H1 (cell line): ENCODE measurements at regions not wholly inside any gene's neighbourhood (a gene's known extent, or its start where the extent isn't known, plus 50 kb on each side); places are given as distances from the start of the nearest gene placed in this dataset.

Experiments used
- CTCF ChIA-PET: fragments of 300-600 bp; sonication (Branson Sonifier 250); formaldehyde crosslinking; loops from one replicate; lab custom pipeline; 2021; ENCODE audit not compliant: partially characterized antibody; lab: Charles Lee
- POLR2A ChIA-PET: fragments of 300-600 bp; sonication (Branson Sonifier 250); formaldehyde crosslinking; loops from one replicate; lab custom pipeline; 2021; ENCODE audit warnings: inconsistent platforms; ENCODE audit not compliant: partially characterized antibody; lab: Charles Lee
- DNase-seq, 2 experiments: peaks; one replicate each; pipeline versions ENCODE4 v3.0.0 to v3.0.0-alpha.2; 2010 to 2022; ENCODE audit warnings: low spot score in 2 of 2, low read depth in 1 of 2, mixed read lengths in 1 of 2
- FAIRE-seq: peaks from 2 replicates; lab custom pipeline; 2011; peaks lifted over from hg19 to GRCh38; lab: Jason Lieb, UNC
- H2AFZ ChIP-seq: 2 replicates; pipeline ENCODE4 v1.8.1; 2012; ENCODE audit warnings: low read length, inconsistent platforms
- H2AK5ac ChIP-seq: 2 replicates; pipeline ENCODE4 v1.6.1; 2013; ENCODE audit warnings: low read depth, low read length
- H2BK120ac ChIP-seq: replicated peaks from 2 replicates; pipeline ENCODE3; 2013; ENCODE audit warnings: low read depth, low read length, inconsistent platforms
- H2BK12ac ChIP-seq: 2 replicates; pipeline ENCODE4 v1.6.1; 2013; ENCODE audit warnings: low read depth, low read length
- H2BK15ac ChIP-seq: 2 replicates; pipeline ENCODE4 v1.6.1; 2013; ENCODE audit warnings: low read length
- H2BK20ac ChIP-seq: 2 replicates; pipeline ENCODE4 v1.6.1; 2013; ENCODE audit warnings: low read length
- H2BK5ac ChIP-seq: 2 replicates; pipeline ENCODE4 v1.6.1; 2013; ENCODE audit warnings: low read depth, low read length
- H3K14ac ChIP-seq: 2 replicates; pipeline ENCODE4 v1.6.1; 2013; ENCODE audit warnings: inconsistent platforms; ENCODE audit not compliant: insufficient read length
- H3K18ac ChIP-seq: 2 replicates; pipeline ENCODE4 v1.6.1; 2013; ENCODE audit warnings: low read length; ENCODE audit errors: extremely low read depth
- H3K23ac ChIP-seq: 2 replicates; pipeline ENCODE4 v1.6.1; 2013; ENCODE audit warnings: inconsistent platforms; ENCODE audit not compliant: insufficient read length
- H3K23me2 ChIP-seq: 2 replicates; pipeline ENCODE4 v1.6.1; 2013; ENCODE audit warnings: low read depth, low read length
- H3K27ac ChIP-seq: 2 replicates; pipeline ENCODE4 v1.6.1; 2011; ENCODE audit warnings: low read depth, low read length, inconsistent platforms
- H3K27me3 ChIP-seq, 4 experiments: replicated peaks in 1 of 4; 1 replicate in 1 of 4; 2 replicates in 3 of 4; pipeline versions ENCODE4 v1.6.1 to v1.8.1; 2011 to 2013; ENCODE audit warnings: low read length in 3 of 4, mild to moderate bottlenecking in 3 of 4, inconsistent platforms in 2 of 4, mixed read lengths in 2 of 4, moderate library complexity in 1 of 4; ENCODE audit not compliant: control insufficient read depth in 3 of 4, insufficient read depth in 3 of 4; ENCODE audit errors: extremely low read depth in 1 of 4
- H3K36me3 ChIP-seq, 4 experiments: 2 replicates each; pipeline versions ENCODE4 v1.6.1 to v1.8.1; 2011 to 2013; ENCODE audit warnings: mild to moderate bottlenecking in 4 of 4, low read length in 3 of 4, moderate library complexity in 2 of 4, control low read depth in 1 of 4, inconsistent platforms in 1 of 4; ENCODE audit not compliant: insufficient read depth in 4 of 4, control insufficient read depth in 2 of 4
- H3K4ac ChIP-seq: replicated peaks from 2 replicates; pipeline ENCODE3; 2013; ENCODE audit warnings: low read length, low read depth, mixed read lengths, inconsistent platforms; ENCODE audit not compliant: insufficient read length
- H3K4me1 ChIP-seq, 4 experiments: replicated peaks in 1 of 4; 1 replicate in 1 of 4; 2 replicates in 3 of 4; pipeline versions ENCODE4 v1.6.1 to v1.8.1; 2011 to 2013; ENCODE audit warnings: low read length in 3 of 4, inconsistent platforms in 2 of 4, mixed read lengths in 1 of 4; ENCODE audit not compliant: insufficient read depth in 4 of 4, control insufficient read depth in 3 of 4
- H3K4me2 ChIP-seq, 2 experiments: 2 replicates each; pipeline versions ENCODE4 v1.6.1 to v1.8.1; 2011 to 2013; ENCODE audit warnings: low read depth in 2 of 2, low read length in 2 of 2, control low read depth in 1 of 2, inconsistent platforms in 1 of 2, mild to moderate bottlenecking in 1 of 2; ENCODE audit not compliant: insufficient read depth in 1 of 2
- H3K4me3 ChIP-seq, 4 experiments: fragments of 200-600, 300-600 bp in 1 of 4; sonication (generic), shearing (Covaris generic), sonication (Bioruptor Twin) in 1 of 4; 2 replicates each; pipeline versions ENCODE4 v1.5.1 to v1.8.1; 2011 to 2016; ENCODE audit warnings: low read length in 4 of 4, low read depth in 3 of 4, control low read depth in 2 of 4, inconsistent platforms in 2 of 4, mild to moderate bottlenecking in 2 of 4, mixed read lengths in 1 of 4, moderate library complexity in 1 of 4; ENCODE audit not compliant: insufficient read depth in 2 of 4; ENCODE audit errors: extremely low read depth in 1 of 4
- H3K56ac ChIP-seq: replicated peaks from 2 replicates; pipeline ENCODE3; 2013; ENCODE audit warnings: low read depth, mild to moderate bottlenecking, mixed read lengths, low read length, inconsistent platforms; ENCODE audit not compliant: insufficient read length
- H3K79me1 ChIP-seq: 2 replicates; pipeline ENCODE4 v1.6.1; 2013; ENCODE audit warnings: low read depth, low read length, control low read depth
- H3K79me2 ChIP-seq, 2 experiments: 2 replicates each; pipeline versions ENCODE4 v1.6.1 to v1.8.1; 2012 to 2013; ENCODE audit warnings: low read length in 2 of 2, mild to moderate bottlenecking in 2 of 2, inconsistent platforms in 1 of 2; ENCODE audit not compliant: insufficient read depth in 2 of 2, control insufficient read depth in 1 of 2
- H3K9ac ChIP-seq, 4 experiments: replicated peaks in 1 of 4; 1 replicate in 1 of 4; 2 replicates in 3 of 4; pipeline versions ENCODE4 v1.6.1 to v1.8.1; 2011 to 2013; ENCODE audit warnings: low read depth in 3 of 4, low read length in 3 of 4, control low read depth in 2 of 4, mild to moderate bottlenecking in 2 of 4, moderate library complexity in 2 of 4, inconsistent platforms in 1 of 4; ENCODE audit errors: extremely low read depth in 1 of 4
- H3K9me3 ChIP-seq, 2 experiments: 2 replicates each; pipeline versions ENCODE4 v1.6.1 to v1.8.1; 2012 to 2013; ENCODE audit warnings: mild to moderate bottlenecking in 2 of 2, moderate library complexity in 2 of 2, control low read depth in 1 of 2, inconsistent platforms in 1 of 2, low read depth in 1 of 2, low read length in 1 of 2, mixed read lengths in 1 of 2; ENCODE audit not compliant: insufficient read depth in 2 of 2
- H4K20me1 ChIP-seq, 2 experiments: replicated peaks in 1 of 2; 2 replicates each; pipeline versions ENCODE3 to v1.8.1; 2011 to 2013; ENCODE audit warnings: inconsistent platforms in 2 of 2, low read length in 2 of 2, mild to moderate bottlenecking in 1 of 2; ENCODE audit not compliant: insufficient read depth in 2 of 2, control insufficient read depth in 1 of 2
- H4K5ac ChIP-seq: 2 replicates; pipeline ENCODE4 v1.6.1; 2013; ENCODE audit warnings: low read length, low read depth, mixed read lengths, inconsistent platforms; ENCODE audit not compliant: insufficient read length
- H4K8ac ChIP-seq: 2 replicates; pipeline ENCODE4 v1.8.0; 2013; ENCODE audit warnings: mild to moderate bottlenecking, moderate library complexity, low read length, inconsistent platforms; ENCODE audit not compliant: insufficient read depth; ENCODE audit errors: extremely low read depth
- H4K91ac ChIP-seq: replicated peaks from 2 replicates; pipeline ENCODE3; 2013; ENCODE audit warnings: low read length, mixed read lengths, inconsistent platforms; ENCODE audit not compliant: insufficient read length
- EGR1 ChIP-seq: IDR thresholded peaks from 2 replicates; pipeline ENCODE4 v1.6.1; 2011; ENCODE audit warnings: low read depth, low read length, borderline replicate concordance
- POLR2AphosphoS5 ChIP-seq: IDR thresholded peaks from 2 replicates; pipeline ENCODE4 v1.6.1; 2011; ENCODE audit warnings: low read depth, low read length
- SRF ChIP-seq: IDR thresholded peaks from 2 replicates; pipeline ENCODE4 v1.6.1; 2011; ENCODE audit warnings: mild to moderate bottlenecking, low read depth, low read length, moderate library complexity
- TAF7 ChIP-seq: optimal IDR thresholded peaks from 2 replicates; pipeline ENCODE3; 2011; ENCODE audit warnings: low read depth, mild to moderate bottlenecking, inconsistent platforms, low read length, moderate library complexity, borderline replicate concordance
- ZNF274 ChIP-seq: IDR thresholded peaks from 2 replicates; pipeline ENCODE4 v1.7.0; 2012; ENCODE audit warnings: low read length, borderline replicate concordance; ENCODE audit errors: extremely low read depth
- WGBS, 2 experiments: shearing (Covaris generic) in 1 of 2; methylation state at CpG; one replicate each; pipeline versions ENCODE4 v1.1.6 to v1.1.7; 2013 to 2015; ENCODE audit warnings: low lambda C conversion rate in 2 of 2, mixed read lengths in 2 of 2, inconsistent platforms in 1 of 2, low coverage in 1 of 2, missing lambda C conversion rate in 1 of 2; ENCODE audit not compliant: insufficient replicate concordance in 2 of 2, insufficient coverage in 1 of 2, insufficient read length in 1 of 2; ENCODE audit errors: extremely low coverage in 1 of 2, missing lambda C conversion rate in 1 of 2; 5-methylcytosine and 5-hydroxymethylcytosine counted together

- TF ChIP-seq POLR2AphosphoS5 (no peak), EGR1 (no peak), TAF7 (no peak), SRF (no peak), ZNF274 (no peak)
- no peak overlapping the region for H3K9ac ChIP-seq
These were observed 1377.2 kb upstream of the CADM2 start for GRCh38 chr3:83581546-83581945.

More at GRCh38 chr3:83581546-83581945, 1377.2 kb upstream of the CADM2 start:
- no peak overlapping the region for H4K5ac ChIP-seq
- H3K56ac ChIP-seq = no peak overlapping the region
- H3K27ac ChIP-seq = no peak overlapping the region
- H2BK15ac ChIP-seq = no peak overlapping the region
- no peaks in the 10 kb centered on the region for H3K36me3 ChIP-seq
- no peaks in the 10 kb centered on the region for H3K79me2 ChIP-seq
- no peaks in the 10 kb centered on the region for H3K9me3 ChIP-seq
- H3K4me2 ChIP-seq = no peak overlapping the region
- H3K23me2 ChIP-seq = no peaks in the 10 kb centered on the region
- no peaks in the 10 kb centered on the region for H4K20me1 ChIP-seq
- no peak overlapping the region for H4K8ac ChIP-seq
- H2AFZ ChIP-seq = no peak overlapping the region
- no peaks in the 10 kb centered on the region for H3K27me3 ChIP-seq
- H3K4me3 ChIP-seq = no peak overlapping the region
- no peak overlapping the region for H2BK12ac ChIP-seq
- no peak overlapping the region for H3K23ac ChIP-seq
- WGBS, 2 experiments = 93% methylated on average over 3 of the region's 3 CpGs; no CpG with 5 or more reads in 1 of the 2 experiments
- H3K79me1 ChIP-seq = no peaks in the 10 kb centered on the region
- POLR2A ChIA-PET = interaction anchor here (0.6 kb wide), 1 partner anchor 14 kb away, joined by 4 read pairs; no protein-coding TSS in a partner anchor
- H2AK5ac ChIP-seq = no peak overlapping the region
- H3K4ac ChIP-seq = no peak overlapping the region
- no peak overlapping the region for H2BK120ac ChIP-seq
- no peak overlapping the region for H2BK5ac ChIP-seq
- H3K18ac ChIP-seq = no peak overlapping the region
- no peak overlapping the region for H4K91ac ChIP-seq
- no peak overlapping the region for H3K14ac ChIP-seq
- no peak overlapping the region for H2BK20ac ChIP-seq
- CTCF ChIA-PET = interaction anchor here (0.5 to 1.0 kb wide), 4 partner anchors 11 to 813 kb away, joined by 3 to 5 read pairs (median 4); no protein-coding TSS in a partner anchor
- FAIRE-seq (no peak), DNase-seq (no peak)
- H3K4me1 ChIP-seq = no peaks in the 10 kb centered on the region
